Gastroesophageal sphincter (tissue), 3 donors: ENCODE measurements at regions not wholly inside any gene's neighbourhood (a gene's known extent, or its start where the extent isn't known, plus 50 kb on each side); places are given as distances from the start of the nearest gene placed in this dataset.

ENCODE experiments used
- EP300 ChIP-seq: sonication (generic); formaldehyde crosslinking; IDR thresholded peaks from one replicate; pipeline ENCODE4 v1.6.1; 2017; ENCODE audit warnings: antibody characterized with exemption, mild to moderate bottlenecking
- POLR2A ChIP-seq, 2 donors: fragments of 450-650 bp; IDR thresholded peaks; one replicate each; pipeline ENCODE4 v1.6.1; 2017; ENCODE audit warnings: antibody characterized with exemption in 2 of 2, mild to moderate bottlenecking in 2 of 2, moderate library complexity in 1 of 2
- POLR2AphosphoS5 ChIP-seq: sonication (generic); formaldehyde crosslinking; IDR thresholded peaks from one replicate; pipeline ENCODE4 v1.6.1; 2017; ENCODE audit warnings: antibody characterized with exemption
- TF ChIP-seq, protein P1 (sequence below), 4 experiments: fragments of 200-600 bp in 2 of 4; fragments of 450-650 bp in 2 of 4; sonication (generic) in 1 of 4; IDR thresholded peaks; one replicate each; pipeline ENCODE4 v1.5.1; 2017 to 2019; ENCODE audit warnings: antibody characterized with exemption in 4 of 4, mild to moderate bottlenecking in 2 of 4, moderate library complexity in 2 of 4

DNA sequence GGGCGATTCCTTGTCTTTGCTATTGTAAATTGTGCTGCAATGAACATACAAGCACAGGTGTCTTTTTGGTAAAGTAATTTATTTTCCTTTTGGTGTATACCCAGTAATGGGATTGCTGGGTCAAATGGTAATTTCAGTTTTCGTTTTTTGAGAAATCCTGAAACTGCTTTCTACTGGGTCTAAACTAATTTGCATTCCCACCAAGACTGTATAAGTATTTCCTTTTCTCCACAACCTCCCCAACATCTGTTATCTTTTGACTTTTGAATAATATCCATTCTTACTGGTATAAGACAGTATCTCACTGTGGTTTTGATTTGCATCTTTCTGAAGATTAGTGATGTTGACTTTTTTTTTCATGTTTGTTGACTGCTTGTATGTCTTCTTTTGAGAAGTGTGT is 2506.0 kb downstream of the PCDH7 start:
- no peak for TF ChIP-seq POLR2A (IDR thresholded peaks at IDR 0.05)
- no peak for TF ChIP-seq EP300
- TF ChIP-seq, protein P1, sequence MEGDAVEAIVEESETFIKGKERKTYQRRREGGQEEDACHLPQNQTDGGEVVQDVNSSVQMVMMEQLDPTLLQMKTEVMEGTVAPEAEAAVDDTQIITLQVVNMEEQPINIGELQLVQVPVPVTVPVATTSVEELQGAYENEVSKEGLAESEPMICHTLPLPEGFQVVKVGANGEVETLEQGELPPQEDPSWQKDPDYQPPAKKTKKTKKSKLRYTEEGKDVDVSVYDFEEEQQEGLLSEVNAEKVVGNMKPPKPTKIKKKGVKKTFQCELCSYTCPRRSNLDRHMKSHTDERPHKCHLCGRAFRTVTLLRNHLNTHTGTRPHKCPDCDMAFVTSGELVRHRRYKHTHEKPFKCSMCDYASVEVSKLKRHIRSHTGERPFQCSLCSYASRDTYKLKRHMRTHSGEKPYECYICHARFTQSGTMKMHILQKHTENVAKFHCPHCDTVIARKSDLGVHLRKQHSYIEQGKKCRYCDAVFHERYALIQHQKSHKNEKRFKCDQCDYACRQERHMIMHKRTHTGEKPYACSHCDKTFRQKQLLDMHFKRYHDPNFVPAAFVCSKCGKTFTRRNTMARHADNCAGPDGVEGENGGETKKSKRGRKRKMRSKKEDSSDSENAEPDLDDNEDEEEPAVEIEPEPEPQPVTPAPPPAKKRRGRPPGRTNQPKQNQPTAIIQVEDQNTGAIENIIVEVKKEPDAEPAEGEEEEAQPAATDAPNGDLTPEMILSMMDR (IDR thresholded peaks at IDR 0.05) = no peak
- no peak for TF ChIP-seq POLR2AphosphoS5
